GM18861 (cell line): ENCODE measurements at regions not wholly inside any gene's neighbourhood (a gene's known extent, or its start where the extent isn't known, plus 50 kb on each side); places are given as distances from the start of the nearest gene placed in this dataset.

Experiments used
- ATAC-seq: cut with Tn5 transposase; IDR thresholded peaks from one replicate; pipeline ENCODE4 v1.9.1; 2021; ENCODE audit not compliant: unreplicated experiment

DNA sequence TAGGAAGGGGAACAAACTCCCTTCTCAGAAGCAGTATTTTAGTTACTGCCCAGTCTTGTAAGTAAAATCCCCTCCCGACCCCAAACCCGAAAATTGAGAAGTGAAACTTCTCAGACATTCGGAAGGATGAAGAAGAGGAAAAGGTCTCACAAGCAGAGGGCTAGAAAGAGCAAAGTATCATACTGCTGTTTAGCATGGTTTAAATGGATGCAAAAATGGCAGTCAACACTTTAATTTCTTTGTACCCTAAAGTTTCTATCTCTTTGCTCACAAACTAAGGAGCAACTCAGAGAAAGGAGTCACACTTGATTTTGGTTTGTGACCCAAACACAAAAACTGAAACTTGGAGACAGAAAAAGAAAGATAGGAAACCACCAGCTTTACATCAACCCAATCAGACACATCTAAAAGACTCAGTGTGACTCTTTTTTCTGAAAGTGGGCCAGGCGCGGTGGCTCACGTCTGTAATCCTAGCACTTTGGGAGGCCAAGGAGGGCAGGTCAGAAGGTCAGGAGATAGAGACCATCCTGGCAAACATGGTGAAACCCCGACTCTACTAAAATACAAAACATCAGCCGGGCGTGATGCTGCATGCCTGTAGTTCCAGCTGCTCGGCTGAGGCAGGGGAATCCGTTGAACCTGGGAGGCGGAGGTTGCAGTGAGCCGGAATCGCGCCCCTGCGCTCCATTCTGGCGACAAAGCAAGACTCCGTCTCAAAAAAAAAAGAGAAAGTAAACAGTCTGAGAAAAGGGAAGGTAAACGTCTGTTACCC lies 63.2 kb upstream of the ATP11B start:
- peak; percentile 65 for ATAC-seq

- peak; percentile 16 for ATAC-seq
Observed at GRCh38 chr3:182730675-182731042, 62.6 kb upstream of the ATP11B start.

- ATAC-seq: no peak
Observed at GRCh38 chr3:182731764-182732163, 61.5 kb upstream of the ATP11B start.

- ATAC-seq: no peak
Observed at GRCh38 chr3:182732232-182733015, 60.9 kb upstream of the ATP11B start.

DNA sequence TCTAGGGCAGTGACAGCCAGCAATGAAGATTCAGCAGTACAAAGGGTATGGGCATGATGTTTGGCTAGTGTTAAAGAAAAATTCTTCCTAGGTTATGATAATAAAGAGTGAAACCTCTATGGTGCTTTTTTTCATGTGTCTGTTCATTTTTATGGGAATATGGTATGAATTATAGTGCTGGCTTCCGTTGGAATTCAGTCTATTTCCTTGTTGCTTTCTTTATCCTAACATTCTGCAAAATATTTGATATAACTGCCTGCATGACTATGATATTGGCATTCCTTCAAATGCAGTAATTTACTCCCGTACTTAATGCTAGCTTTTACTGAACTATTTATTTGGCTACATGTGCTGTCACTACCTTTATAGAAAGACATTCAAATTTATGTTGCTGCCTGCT lies 57.6 kb upstream of the ATP11B start:
- no peak for ATAC-seq

- ATAC-seq: no peak
Observed at GRCh38 chr3:182737825-182738224, 55.5 kb upstream of the ATP11B start.

- ATAC-seq: no peak
Observed at GRCh38 chr3:182738583-182739411, 54.5 kb upstream of the ATP11B start.

GRCh38 chr3:182739619-182740018 lies 53.7 kb upstream of the ATP11B start:
- no peak for ATAC-seq

GRCh38 chr3:182740710-182741109 lies 52.6 kb upstream of the ATP11B start:
- ATAC-seq: no peak

GRCh38 chr3:182741214-182741613 lies 52.1 kb upstream of the ATP11B start:
- ATAC-seq: no peak
